ENCODE measurements at regions not wholly inside any gene's neighbourhood (a gene's known extent, or its start where the extent isn't known, plus 50 kb on each side); places are given as distances from the start of the nearest gene placed in this dataset.

- TF ChIP-seq ZNF740 (CRISPR knock-in tag; IDR thresholded peaks at IDR 0.05) (no peak), ZNF740 (tag; IDR thresholded peaks at IDR 0.05) (no peak), USF2 (CRISPR knock-in tag; IDR thresholded peaks at IDR 0.05) (no peak), MYNN (IDR thresholded peaks at IDR 0.05) (no peak), MYNN (CRISPR knock-in tag; IDR thresholded peaks at IDR 0.05) (no peak), ZC3H4 (CRISPR knock-in tag; IDR thresholded peaks at IDR 0.05; ENCODE audit: borderline replicate concordance) (no peak)
Measured at GRCh38 chr10:123458933-123459332, 207.2 kb upstream of the GPR26 start (continued).

GRCh38 chr10:123459371-123460091, 206.6 kb upstream of the GPR26 start:
- Histone ChIP-seq H3K9me1 (ENCODE audit: control insufficient read depth, insufficient read depth, low read length) (no peaks in the 10 kb centered on the region), H3K27ac (ENCODE audit: extremely low read depth, low read depth, low read length) (no peak overlapping the region), H3K4me1 (replicated peaks in 1 of 2; ENCODE audit: control insufficient read depth in 2 of 2, insufficient read depth in 2 of 2, low read length in 2 of 2) (no peaks in the 10 kb centered on the region), H3K9ac (ENCODE audit: insufficient read depth in 1 of 2, low read depth in 2 of 2, low read length in 2 of 2) (no peak overlapping the region), H3K36me3 (ENCODE audit: control insufficient read depth, insufficient read depth, low read length) (no peaks in the 10 kb centered on the region), H2AFZ (ENCODE audit: low read depth, low read length) (no peak overlapping the region), H3K9me3 (replicated peaks; ENCODE audit: control insufficient read depth, insufficient read depth, low read depth, low read length) (no peaks in the 10 kb centered on the region), H4K20me1 (replicated peaks; ENCODE audit: control insufficient read depth, insufficient read depth, low read length) (no peaks in the 10 kb centered on the region), H3K4me3 (no peak overlapping the region), H3K27me3 (ENCODE audit: control insufficient read depth in 2 of 2, insufficient read depth in 2 of 2, low read length in 2 of 2) (peaks cover 0 to 7% of the 10 kb centered on the region in 2 experiments; a peak in 2 of 5 replicates), H3K4me2 (ENCODE audit: insufficient read depth, low read length) (no peak overlapping the region), H3K79me2 (ENCODE audit: control insufficient read depth, insufficient read depth, low read length) (no peaks in the 10 kb centered on the region)
- WGBS (ENCODE audit: insufficient coverage, low coverage, missing lambda C conversion rate): 0% methylated on average over 6 of the region's 7 CpGs
- DNase-seq (ENCODE audit: extremely low read depth in 1 of 4, low spot score in 3 of 4): no peak
- POLR2A ChIA-PET: interaction anchor here (0.7 kb wide), 1 partner anchor 192 kb away, joined by 3 read pairs; no protein-coding TSS in a partner anchor
- no peak for ATAC-seq
- in situ Hi-C loops (cut with MboI): no loop called here
- CTCF ChIA-PET (ENCODE audit: low intra/inter-chr PET ratio): no interaction called here
- FAIRE-seq: no peak
- intact Hi-C loops (cut with micrococcal nuclease): loop anchor here (10.0 kb wide), 1 partner anchor 55 kb away; no protein-coding TSS in a partner anchor
- no TSS peak for BruUV-seq (replicated peaks)
- TF ChIP-seq TGIF2 (CRISPR knock-in tag; IDR thresholded peaks at IDR 0.05) (no peak), PKNOX1 (IDR thresholded peaks at IDR 0.05) (no peak), TAF1 (IDR thresholded peaks at IDR 0.05; ENCODE audit: control insufficient read depth, extremely low read depth, insufficient read depth, low read length, severe bottlenecking) (no peak), NFE2L1 (tag; IDR thresholded peaks at IDR 0.05; ENCODE audit: borderline replicate concordance, low read depth) (no peak), ETS1 (conservative IDR thresholded peaks at IDR 0.05; ENCODE audit: control insufficient read depth, low read depth, low read length) (no peak), PHB (CRISPR knock-in tag; IDR thresholded peaks at IDR 0.05) (no peak), CCNT2 (IDR thresholded peaks at IDR 0.05; ENCODE audit: borderline replicate concordance, extremely low read depth, insufficient read length, low read depth, low read length) (no peak), NONO (IDR thresholded peaks at IDR 0.05; ENCODE audit: low read depth in 2 of 2, low read length in 1 of 2) (no peak), SRSF3 (IDR thresholded peaks at IDR 0.05; ENCODE audit: insufficient read depth, low read length) (no peak), FUS (optimal IDR thresholded peaks at IDR 0.05; ENCODE audit: low read depth, low read length) (no peak)
